HL-60/S4 (cell line): ENCODE measurements at regions not wholly inside any gene's neighbourhood (a gene's known extent, or its start where the extent isn't known, plus 50 kb on each side); places are given as distances from the start of the nearest gene placed in this dataset.
"Not testable (repeated sequence)": the region's sequence is repeated elsewhere in the genome, so short reads cannot be mapped to it uniquely, and the experiment has no call there.

ENCODE experiments used
- in situ Hi-C: fragments of 300-500 bp; cut with MboI; formaldehyde crosslinking; loops from 2 replicates; pipeline ENCODE4 v1.14.3; 2022; ENCODE audit warnings: low sequenced_read_pairs

GRCh38 chr4:17024425-17024824 is 126.0 kb upstream of the LDB2 start:
- in situ Hi-C loops, result no loop called here

GRCh38 chr4:17020901-17021300 is 122.5 kb upstream of the LDB2 start:
- in situ Hi-C loops, result no loop called here

GRCh38 chr4:17020451-17020850 is 122.0 kb upstream of the LDB2 start:
- in situ Hi-C loops, result no loop called here

GRCh38 chr4:17018621-17019020 is 120.2 kb upstream of the LDB2 start:
- in situ Hi-C loops, result not testable (repeated sequence)

GRCh38 chr4:17018013-17018412 is 119.6 kb upstream of the LDB2 start:
- in situ Hi-C loops, result no loop called here

- in situ Hi-C loops, result no loop called here
Observed at GRCh38 chr4:17013382-17014006, 115.0 kb upstream of the LDB2 start.

GRCh38 chr4:17012451-17012850 is 114.0 kb upstream of the LDB2 start:
- in situ Hi-C loops, result no loop called here

- in situ Hi-C loops, result no loop called here
Observed at GRCh38 chr4:17010426-17011087, 112.1 kb upstream of the LDB2 start.

GRCh38 chr4:17009871-17010367 is 111.5 kb upstream of the LDB2 start:
- in situ Hi-C loops, result no loop called here

- in situ Hi-C loops, result no loop called here
Observed at GRCh38 chr4:17008834-17009345, 110.4 kb upstream of the LDB2 start.

- in situ Hi-C loops, result not testable (repeated sequence)
Observed at GRCh38 chr4:17003606-17004392, 105.4 kb upstream of the LDB2 start.

GRCh38 chr4:16995451-16995850 is 97.0 kb upstream of the LDB2 start:
- in situ Hi-C loops, result no loop called here

GRCh38 chr4:16993956-16994840 is 95.8 kb upstream of the LDB2 start:
- in situ Hi-C loops, result no loop called here

GRCh38 chr4:16992566-16993225 is 94.3 kb upstream of the LDB2 start:
- in situ Hi-C loops, result no loop called here

- in situ Hi-C loops, result no loop called here
Observed at GRCh38 chr4:16991450-16991849, 93.0 kb upstream of the LDB2 start.

GRCh38 chr4:16989371-16989770 is 90.9 kb upstream of the LDB2 start:
- in situ Hi-C loops, result no loop called here

GRCh38 chr4:16988814-16989213 is 90.4 kb upstream of the LDB2 start:
- in situ Hi-C loops, result no loop called here

GRCh38 chr4:16977081-16977480 is 78.6 kb upstream of the LDB2 start:
- in situ Hi-C loops, result no loop called here

- in situ Hi-C loops, result no loop called here
Observed at GRCh38 chr4:16969696-16970135, 71.3 kb upstream of the LDB2 start.

- in situ Hi-C loops, result no loop called here
Observed at GRCh38 chr4:16967722-16968121, 69.3 kb upstream of the LDB2 start.
